ENCODE measurements at regions not wholly inside any gene's neighbourhood (a gene's known extent, or its start where the extent isn't known, plus 50 kb on each side); places are given as distances from the start of the nearest gene placed in this dataset.

GRCh38 chr7:110322796-110323195, 768.1 kb upstream of the LRRN3 start:
- 62% methylated on average over 2 of the region's 2 CpGs for WGBS
- H3K4me3 ChIP-seq (ENCODE audit: low read depth in 1 of 3, low read length in 3 of 3), result no peak overlapping the region
- peaks cover 0 to 4% (median 0%) of the 10 kb centered on the region in 4 donors for H3K27me3 ChIP-seq (ENCODE audit: control insufficient read depth in 4 of 4, insufficient read depth in 4 of 4, low read length in 3 of 4)
- no peak overlapping the region for H3K9ac ChIP-seq (ENCODE audit: low read depth in 1 of 2, low read length in 2 of 2)
- H3K4me1 ChIP-seq (ENCODE audit: control insufficient read depth in 4 of 4, insufficient read depth in 4 of 4, low read length in 3 of 4), result no peaks in the 10 kb centered on the region
- H3K27ac ChIP-seq (ENCODE audit: low read depth in 1 of 2, low read length in 2 of 2), result no peak overlapping the region
- no peaks in the 10 kb centered on the region for H3K36me3 ChIP-seq (ENCODE audit: control insufficient read depth in 4 of 4, insufficient read depth in 3 of 4, low read depth in 1 of 4, low read length in 3 of 4)
- DNase-seq (ENCODE audit: low spot score), result no peak
- TF ChIP-seq YY1 (IDR thresholded peaks at IDR 0.05) (no peak), TAF1 (conservative IDR thresholded peaks at IDR 0.05) (no peak), REST (IDR thresholded peaks at IDR 0.05) (no peak), ZBTB33 (IDR thresholded peaks at IDR 0.05) (no peak), HNF4G (IDR thresholded peaks at IDR 0.05) (no peak), HNF4A (conservative IDR thresholded peaks at IDR 0.05) (no peak), FOXA2 (IDR thresholded peaks at IDR 0.05) (no peak), MAX (IDR thresholded peaks at IDR 0.05) (no peak), JUND (IDR thresholded peaks at IDR 0.05) (no peak), FOXA1 (IDR thresholded peaks at IDR 0.05) (no peak), CTCF (IDR thresholded peaks at IDR 0.05; ENCODE audit: low read depth, low read length, missing input control) (no peak), RXRA (IDR thresholded peaks at IDR 0.05) (no peak), NR2F2 (IDR thresholded peaks at IDR 0.05) (no peak), EGR1 (IDR thresholded peaks at IDR 0.05; ENCODE audit: low read depth in 2 of 2) (no peak), GABPA (IDR thresholded peaks at IDR 0.05 in 1 of 2, conservative IDR thresholded peaks at IDR 0.05 in 1 of 2) (no peak), SP1 (IDR thresholded peaks at IDR 0.05) (no peak), RAD21 (IDR thresholded peaks at IDR 0.05) (no peak), ATF3 (IDR thresholded peaks at IDR 0.05) (no peak)
- H3K9me3 ChIP-seq (ENCODE audit: control insufficient read depth in 4 of 4, low read length in 3 of 4), result no peaks in the 10 kb centered on the region

All from liver (tissue), 8 donors.